Neural progenitor cell (in vitro differentiated cells): ENCODE measurements at regions not wholly inside any gene's neighbourhood (a gene's known extent, or its start where the extent isn't known, plus 50 kb on each side); places are given as distances from the start of the nearest gene placed in this dataset.

Source experiments
- EZH2phosphoT487 ChIP-seq: fragments of 200-600 bp; sonication (generic); IDR thresholded peaks from 2 replicates; pipeline ENCODE4 v1.6.1; 2017; ENCODE audit warnings: antibody characterized with exemption
- TF ChIP-seq, protein P1 (sequence below): fragments of 200-600 bp; sonication (generic); IDR thresholded peaks from 2 replicates; pipeline ENCODE4 v1.5.1; 2017; ENCODE audit warnings: antibody characterized with exemption, mild to moderate bottlenecking

GRCh38 chr5:105872569-105873270 lies 1798.0 kb downstream of the EFNA5 start:
- TF ChIP-seq, protein P1, sequence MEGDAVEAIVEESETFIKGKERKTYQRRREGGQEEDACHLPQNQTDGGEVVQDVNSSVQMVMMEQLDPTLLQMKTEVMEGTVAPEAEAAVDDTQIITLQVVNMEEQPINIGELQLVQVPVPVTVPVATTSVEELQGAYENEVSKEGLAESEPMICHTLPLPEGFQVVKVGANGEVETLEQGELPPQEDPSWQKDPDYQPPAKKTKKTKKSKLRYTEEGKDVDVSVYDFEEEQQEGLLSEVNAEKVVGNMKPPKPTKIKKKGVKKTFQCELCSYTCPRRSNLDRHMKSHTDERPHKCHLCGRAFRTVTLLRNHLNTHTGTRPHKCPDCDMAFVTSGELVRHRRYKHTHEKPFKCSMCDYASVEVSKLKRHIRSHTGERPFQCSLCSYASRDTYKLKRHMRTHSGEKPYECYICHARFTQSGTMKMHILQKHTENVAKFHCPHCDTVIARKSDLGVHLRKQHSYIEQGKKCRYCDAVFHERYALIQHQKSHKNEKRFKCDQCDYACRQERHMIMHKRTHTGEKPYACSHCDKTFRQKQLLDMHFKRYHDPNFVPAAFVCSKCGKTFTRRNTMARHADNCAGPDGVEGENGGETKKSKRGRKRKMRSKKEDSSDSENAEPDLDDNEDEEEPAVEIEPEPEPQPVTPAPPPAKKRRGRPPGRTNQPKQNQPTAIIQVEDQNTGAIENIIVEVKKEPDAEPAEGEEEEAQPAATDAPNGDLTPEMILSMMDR = no peak
- no peak for TF ChIP-seq EZH2phosphoT487
